Midbrain (tissue), 1 donor: ENCODE measurements at regions not wholly inside any gene's neighbourhood (a gene's known extent, or its start where the extent isn't known, plus 50 kb on each side); places are given as distances from the start of the nearest gene placed in this dataset.

Source experiments
- DNase-seq: peaks from one replicate; lab custom pipeline; 2025; lab: John Stamatoyannopoulos, UW

- no peak for DNase-seq
These were observed 320.0 kb downstream of the TEX29 start for GRCh38 chr13:111640476-111640875.

- DNase-seq, result no peak
These were observed 321.8 kb downstream of the TEX29 start for GRCh38 chr13:111642156-111642767.

- DNase-seq, result no peak
These were observed 324.3 kb downstream of the TEX29 start for GRCh38 chr13:111644750-111645149.

GRCh38 chr13:111645198-111645597 is 324.8 kb downstream of the TEX29 start:
- DNase-seq, result no peak

GRCh38 chr13:111645598-111646455 is 325.4 kb downstream of the TEX29 start:
- no peak for DNase-seq

GRCh38 chr13:111646456-111646855 is 326.0 kb downstream of the TEX29 start:
- no peak for DNase-seq

- no peak for DNase-seq
These were observed 328.4 kb downstream of the TEX29 start for GRCh38 chr13:111648885-111649284.

- DNase-seq, result no peak
These were observed 330.2 kb downstream of the TEX29 start for GRCh38 chr13:111650626-111651025.

GRCh38 chr13:111652676-111653075 is 332.2 kb downstream of the TEX29 start:
- DNase-seq, result no peak

- no peak for DNase-seq
These were observed 334.1 kb downstream of the TEX29 start for GRCh38 chr13:111654531-111654930.

- DNase-seq, result no peak
These were observed 336.0 kb downstream of the TEX29 start for GRCh38 chr13:111656439-111656838.

GRCh38 chr13:111657013-111657412 is 336.6 kb downstream of the TEX29 start:
- no peak for DNase-seq

GRCh38 chr13:111658145-111659100 is 338.0 kb downstream of the TEX29 start:
- DNase-seq, result peak; percentile 39

GRCh38 chr13:111659219-111659775 is 338.9 kb downstream of the TEX29 start:
- DNase-seq, result no peak

GRCh38 chr13:111659842-111660241 is 339.4 kb downstream of the TEX29 start:
- no peak for DNase-seq

GRCh38 chr13:111661052-111661451 is 340.6 kb downstream of the TEX29 start:
- DNase-seq, result no peak

- DNase-seq, result no peak
These were observed 341.3 kb downstream of the TEX29 start for GRCh38 chr13:111661776-111662175.

- no peak for DNase-seq
These were observed 342.0 kb downstream of the TEX29 start for GRCh38 chr13:111662451-111662850.

- DNase-seq, result no peak
These were observed 342.5 kb downstream of the TEX29 start for GRCh38 chr13:111662895-111663294.

- DNase-seq, result no peak
These were observed 343.1 kb downstream of the TEX29 start for GRCh38 chr13:111663505-111663904.

GRCh38 chr13:111663953-111664421 is 343.5 kb downstream of the TEX29 start:
- no peak for DNase-seq

- DNase-seq, result no peak
These were observed 344.3 kb downstream of the TEX29 start for GRCh38 chr13:111664696-111665095.
